LNCAP (cell line): ENCODE measurements at regions not wholly inside any gene's neighbourhood (a gene's known extent, or its start where the extent isn't known, plus 50 kb on each side); places are given as distances from the start of the nearest gene placed in this dataset.

Experiments used
- CTCF ChIP-seq: fragments of 450-650 bp; IDR thresholded peaks from 2 replicates; pipeline ENCODE4 v1.5.1; 2017; ENCODE audit warnings: mild to moderate bottlenecking

DNA sequence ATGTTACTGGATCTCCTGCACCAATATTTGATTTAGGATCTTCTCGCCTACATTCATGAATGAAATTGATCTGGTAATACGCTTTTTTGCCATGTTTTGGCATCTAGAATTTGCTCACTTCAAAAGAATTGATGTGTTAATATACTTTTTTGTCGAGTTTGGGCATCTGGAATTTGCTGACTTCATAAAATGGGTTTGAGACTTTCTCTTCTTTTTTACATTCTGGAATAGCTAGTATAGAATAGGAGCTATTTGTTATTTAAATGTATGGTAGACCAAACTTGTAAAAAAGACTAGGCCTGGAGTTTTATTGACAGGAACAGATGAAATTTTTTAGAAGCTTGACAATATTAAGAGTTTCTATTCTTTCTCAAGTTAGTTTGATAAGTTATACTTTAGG, 404.9 kb upstream of the TENM3 start:
- no peak for TF ChIP-seq CTCF

DNA sequence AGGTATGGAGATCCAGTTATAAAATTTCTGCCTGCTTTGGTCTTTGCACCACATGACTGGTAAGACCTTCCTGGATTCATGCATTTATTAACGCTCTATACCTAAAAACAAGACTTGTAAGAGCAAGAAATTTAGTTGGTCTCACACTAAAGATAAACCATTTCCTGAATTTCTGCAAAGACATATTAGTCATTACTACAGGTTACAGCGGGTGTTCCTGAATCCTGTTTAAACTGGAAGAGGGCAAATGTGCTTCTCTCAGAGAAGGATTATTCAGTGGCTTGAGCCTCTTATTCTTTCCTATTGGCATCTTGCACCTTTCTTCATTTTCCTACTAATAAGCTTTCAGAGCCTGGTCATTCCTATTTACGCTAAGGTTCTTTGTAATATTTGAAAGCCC, 397.6 kb upstream of the TENM3 start:
- no peak for TF ChIP-seq CTCF

- TF ChIP-seq CTCF: no peak
Observed at GRCh38 chr4:181846934-181847333, 396.3 kb upstream of the TENM3 start.

DNA sequence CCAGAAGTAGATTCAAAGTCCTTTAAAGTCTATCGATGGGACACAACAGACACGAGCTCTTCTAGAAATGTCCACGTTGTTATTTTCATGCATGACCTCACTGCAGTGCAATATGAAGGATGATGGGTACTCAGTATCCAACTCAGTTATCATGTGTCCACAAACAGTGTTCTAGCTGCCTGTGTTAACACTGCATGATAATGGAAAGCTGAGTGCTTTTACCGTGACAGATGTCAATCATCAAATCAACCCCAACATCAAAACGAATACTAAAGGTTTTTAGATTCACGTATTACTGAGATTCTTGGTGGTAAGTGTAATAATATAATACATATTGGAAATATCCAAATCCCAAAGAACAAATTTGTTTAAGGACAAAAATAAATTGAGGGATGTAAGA, 394.8 kb upstream of the TENM3 start:
- no peak for TF ChIP-seq CTCF

GRCh38 chr4:181849472-181849871, 393.7 kb upstream of the TENM3 start:
- no peak for TF ChIP-seq CTCF

GRCh38 chr4:181853881-181854511, 389.2 kb upstream of the TENM3 start:
- TF ChIP-seq CTCF: no peak

GRCh38 chr4:181855307-181855706, 387.9 kb upstream of the TENM3 start:
- TF ChIP-seq CTCF: no peak

GRCh38 chr4:181858741-181859140, 384.5 kb upstream of the TENM3 start:
- no peak for TF ChIP-seq CTCF
